ENCODE measurements at regions not wholly inside any gene's neighbourhood (a gene's known extent, or its start where the extent isn't known, plus 50 kb on each side); places are given as distances from the start of the nearest gene placed in this dataset.

DNA sequence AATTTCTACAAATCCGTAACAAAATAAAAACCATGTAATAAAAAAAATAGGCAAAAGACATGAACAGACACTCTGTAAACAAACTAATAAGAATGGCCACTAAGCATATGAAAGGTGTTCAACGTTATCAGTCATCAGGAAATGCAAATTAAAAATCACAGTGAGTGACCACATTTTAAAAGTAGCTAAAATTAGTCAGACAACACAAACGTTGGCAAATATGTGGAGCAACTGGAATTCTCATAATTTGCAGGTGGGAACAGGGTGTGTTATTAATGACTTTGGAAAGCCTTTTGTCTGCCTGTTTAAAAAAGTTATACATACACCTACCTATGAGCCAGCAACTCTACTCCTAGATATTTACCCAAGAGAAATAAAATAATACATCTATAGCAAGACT is 164.4 kb downstream of the RMI1 start:
- Histone ChIP-seq H3K36me3 (ENCODE audit: insufficient read depth, low read length) (no peaks in the 10 kb centered on the region), H3K27ac (ENCODE audit: low read length) (no peak overlapping the region), H3K79me2 (replicated peaks; ENCODE audit: insufficient read depth, low read length) (no peaks in the 10 kb centered on the region), H4K20me1 (ENCODE audit: insufficient read depth) (no peaks in the 10 kb centered on the region), H3K9me2 (ENCODE audit: insufficient read depth, low read length) (no peaks in the 10 kb centered on the region), H3K4me3 (ENCODE audit: low read length) (no peak overlapping the region), H2AFZ (ENCODE audit: low read depth, low read length) (no peak overlapping the region), H3K9ac (ENCODE audit: low read length) (no peak overlapping the region), H3K9me3 (ENCODE audit: low read length) (no peaks in the 10 kb centered on the region), H3F3A (ENCODE audit: insufficient read depth, low read length, poor library complexity, severe bottlenecking) (no peaks in the 10 kb centered on the region), H3K4me2 (ENCODE audit: low read length) (no peak overlapping the region), H3K27me3 (ENCODE audit: insufficient read depth, low read depth, low read length) (peaks cover 30% of the 10 kb centered on the region)
- no peak for TF ChIP-seq MXI1 (conservative IDR thresholded peaks at IDR 0.05; ENCODE audit: poor library complexity, severe bottlenecking)
- TF ChIP-seq, protein P1, sequence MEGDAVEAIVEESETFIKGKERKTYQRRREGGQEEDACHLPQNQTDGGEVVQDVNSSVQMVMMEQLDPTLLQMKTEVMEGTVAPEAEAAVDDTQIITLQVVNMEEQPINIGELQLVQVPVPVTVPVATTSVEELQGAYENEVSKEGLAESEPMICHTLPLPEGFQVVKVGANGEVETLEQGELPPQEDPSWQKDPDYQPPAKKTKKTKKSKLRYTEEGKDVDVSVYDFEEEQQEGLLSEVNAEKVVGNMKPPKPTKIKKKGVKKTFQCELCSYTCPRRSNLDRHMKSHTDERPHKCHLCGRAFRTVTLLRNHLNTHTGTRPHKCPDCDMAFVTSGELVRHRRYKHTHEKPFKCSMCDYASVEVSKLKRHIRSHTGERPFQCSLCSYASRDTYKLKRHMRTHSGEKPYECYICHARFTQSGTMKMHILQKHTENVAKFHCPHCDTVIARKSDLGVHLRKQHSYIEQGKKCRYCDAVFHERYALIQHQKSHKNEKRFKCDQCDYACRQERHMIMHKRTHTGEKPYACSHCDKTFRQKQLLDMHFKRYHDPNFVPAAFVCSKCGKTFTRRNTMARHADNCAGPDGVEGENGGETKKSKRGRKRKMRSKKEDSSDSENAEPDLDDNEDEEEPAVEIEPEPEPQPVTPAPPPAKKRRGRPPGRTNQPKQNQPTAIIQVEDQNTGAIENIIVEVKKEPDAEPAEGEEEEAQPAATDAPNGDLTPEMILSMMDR (IDR thresholded peaks at IDR 0.05; ENCODE audit: poor library complexity, severe bottlenecking) = no peak
- TF ChIP-seq EZH2 (IDR thresholded peaks at IDR 0.05; ENCODE audit: borderline replicate concordance, insufficient read depth, low read length, poor library complexity, severe bottlenecking) = no peak
- no peak for TF ChIP-seq POLR2AphosphoS5 (IDR thresholded peaks at IDR 0.05)
- TF ChIP-seq RAD21 (conservative IDR thresholded peaks at IDR 0.05) = no peak
- TF ChIP-seq TAF1 (IDR thresholded peaks at IDR 0.05; ENCODE audit: low read depth) = no peak
- no peak for TF ChIP-seq SMC3 (conservative IDR thresholded peaks at IDR 0.05; ENCODE audit: poor library complexity)
- no peak for TF ChIP-seq EP300 (conservative IDR thresholded peaks at IDR 0.05; ENCODE audit: poor library complexity, severe bottlenecking)
- TF ChIP-seq, protein P2, sequence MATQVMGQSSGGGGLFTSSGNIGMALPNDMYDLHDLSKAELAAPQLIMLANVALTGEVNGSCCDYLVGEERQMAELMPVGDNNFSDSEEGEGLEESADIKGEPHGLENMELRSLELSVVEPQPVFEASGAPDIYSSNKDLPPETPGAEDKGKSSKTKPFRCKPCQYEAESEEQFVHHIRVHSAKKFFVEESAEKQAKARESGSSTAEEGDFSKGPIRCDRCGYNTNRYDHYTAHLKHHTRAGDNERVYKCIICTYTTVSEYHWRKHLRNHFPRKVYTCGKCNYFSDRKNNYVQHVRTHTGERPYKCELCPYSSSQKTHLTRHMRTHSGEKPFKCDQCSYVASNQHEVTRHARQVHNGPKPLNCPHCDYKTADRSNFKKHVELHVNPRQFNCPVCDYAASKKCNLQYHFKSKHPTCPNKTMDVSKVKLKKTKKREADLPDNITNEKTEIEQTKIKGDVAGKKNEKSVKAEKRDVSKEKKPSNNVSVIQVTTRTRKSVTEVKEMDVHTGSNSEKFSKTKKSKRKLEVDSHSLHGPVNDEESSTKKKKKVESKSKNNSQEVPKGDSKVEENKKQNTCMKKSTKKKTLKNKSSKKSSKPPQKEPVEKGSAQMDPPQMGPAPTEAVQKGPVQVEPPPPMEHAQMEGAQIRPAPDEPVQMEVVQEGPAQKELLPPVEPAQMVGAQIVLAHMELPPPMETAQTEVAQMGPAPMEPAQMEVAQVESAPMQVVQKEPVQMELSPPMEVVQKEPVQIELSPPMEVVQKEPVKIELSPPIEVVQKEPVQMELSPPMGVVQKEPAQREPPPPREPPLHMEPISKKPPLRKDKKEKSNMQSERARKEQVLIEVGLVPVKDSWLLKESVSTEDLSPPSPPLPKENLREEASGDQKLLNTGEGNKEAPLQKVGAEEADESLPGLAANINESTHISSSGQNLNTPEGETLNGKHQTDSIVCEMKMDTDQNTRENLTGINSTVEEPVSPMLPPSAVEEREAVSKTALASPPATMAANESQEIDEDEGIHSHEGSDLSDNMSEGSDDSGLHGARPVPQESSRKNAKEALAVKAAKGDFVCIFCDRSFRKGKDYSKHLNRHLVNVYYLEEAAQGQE (IDR thresholded peaks at IDR 0.05; ENCODE audit: borderline replicate concordance) = no peak

DNA sequence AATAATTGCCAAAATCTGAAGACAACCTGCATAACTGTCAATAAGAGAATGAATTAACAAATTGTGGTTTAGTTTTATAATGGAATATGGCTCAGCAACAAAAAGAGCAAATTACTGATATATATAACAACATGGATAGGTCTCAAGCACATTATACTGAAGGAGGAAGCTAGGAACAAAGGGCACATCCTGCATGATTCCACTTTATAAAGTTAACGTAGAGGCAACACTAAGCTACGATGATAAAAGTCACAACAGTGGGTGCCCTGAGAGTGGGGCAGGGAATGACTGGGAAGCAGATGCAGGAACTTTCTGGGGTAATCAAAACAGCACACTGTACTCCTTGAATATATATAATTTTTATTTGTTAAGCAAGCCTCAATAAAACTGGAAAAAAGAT is 165.2 kb downstream of the RMI1 start:
- peaks cover 22% of the 10 kb centered on the region for H3K27me3 ChIP-seq (ENCODE audit: insufficient read depth, low read depth, low read length)
- H3K4me2 ChIP-seq (ENCODE audit: low read length) = no peak overlapping the region
- TF ChIP-seq POLR2AphosphoS5 (IDR thresholded peaks at IDR 0.05) (no peak), RAD21 (conservative IDR thresholded peaks at IDR 0.05) (no peak), EP300 (conservative IDR thresholded peaks at IDR 0.05; ENCODE audit: poor library complexity, severe bottlenecking) (no peak), TAF1 (IDR thresholded peaks at IDR 0.05; ENCODE audit: low read depth) (no peak)
- no peaks in the 10 kb centered on the region for H3K36me3 ChIP-seq (ENCODE audit: insufficient read depth, low read length)
- H3K4me3 ChIP-seq (ENCODE audit: low read length) = no peak overlapping the region
- no peak overlapping the region for H2AFZ ChIP-seq (ENCODE audit: low read depth, low read length)
- no peak overlapping the region for H3K27ac ChIP-seq (ENCODE audit: low read length)
- no peaks in the 10 kb centered on the region for H3K9me2 ChIP-seq (ENCODE audit: insufficient read depth, low read length)
- H3K9me3 ChIP-seq (ENCODE audit: low read length) = no peaks in the 10 kb centered on the region
- no peaks in the 10 kb centered on the region for H4K20me1 ChIP-seq (ENCODE audit: insufficient read depth)
- no peak overlapping the region for H3K9ac ChIP-seq (ENCODE audit: low read length)
- no peaks in the 10 kb centered on the region for H3F3A ChIP-seq (ENCODE audit: insufficient read depth, low read length, poor library complexity, severe bottlenecking)
- H3K79me2 ChIP-seq (replicated peaks; ENCODE audit: insufficient read depth, low read length) = no peaks in the 10 kb centered on the region

All from neural cell (in vitro differentiated cells).